ENCODE measurements at regions not wholly inside any gene's neighbourhood (a gene's known extent, or its start where the extent isn't known, plus 50 kb on each side); places are given as distances from the start of the nearest gene placed in this dataset.

DNA sequence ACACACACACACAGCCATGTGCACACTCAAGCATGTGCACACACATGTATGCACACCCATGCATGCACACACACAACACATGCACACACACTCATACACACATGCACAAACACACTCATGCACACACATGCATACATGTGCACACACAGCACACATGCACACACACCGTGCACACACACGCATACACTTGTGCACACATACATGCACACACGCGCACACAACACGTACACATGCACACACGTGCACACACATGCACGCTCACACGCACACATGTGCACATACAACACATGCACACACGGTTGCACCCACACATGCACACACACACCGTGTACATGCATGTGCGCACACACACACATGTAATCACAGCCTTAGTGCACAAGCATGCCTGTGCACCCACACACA is 230.4 kb upstream of the GSE1 start:
- no peak for TF ChIP-seq POLR2A (IDR thresholded peaks at IDR 0.05)
- TF ChIP-seq, protein P1, sequence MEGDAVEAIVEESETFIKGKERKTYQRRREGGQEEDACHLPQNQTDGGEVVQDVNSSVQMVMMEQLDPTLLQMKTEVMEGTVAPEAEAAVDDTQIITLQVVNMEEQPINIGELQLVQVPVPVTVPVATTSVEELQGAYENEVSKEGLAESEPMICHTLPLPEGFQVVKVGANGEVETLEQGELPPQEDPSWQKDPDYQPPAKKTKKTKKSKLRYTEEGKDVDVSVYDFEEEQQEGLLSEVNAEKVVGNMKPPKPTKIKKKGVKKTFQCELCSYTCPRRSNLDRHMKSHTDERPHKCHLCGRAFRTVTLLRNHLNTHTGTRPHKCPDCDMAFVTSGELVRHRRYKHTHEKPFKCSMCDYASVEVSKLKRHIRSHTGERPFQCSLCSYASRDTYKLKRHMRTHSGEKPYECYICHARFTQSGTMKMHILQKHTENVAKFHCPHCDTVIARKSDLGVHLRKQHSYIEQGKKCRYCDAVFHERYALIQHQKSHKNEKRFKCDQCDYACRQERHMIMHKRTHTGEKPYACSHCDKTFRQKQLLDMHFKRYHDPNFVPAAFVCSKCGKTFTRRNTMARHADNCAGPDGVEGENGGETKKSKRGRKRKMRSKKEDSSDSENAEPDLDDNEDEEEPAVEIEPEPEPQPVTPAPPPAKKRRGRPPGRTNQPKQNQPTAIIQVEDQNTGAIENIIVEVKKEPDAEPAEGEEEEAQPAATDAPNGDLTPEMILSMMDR (IDR thresholded peaks at IDR 0.05 in 4 of 5, conservative IDR thresholded peaks at IDR 0.05 in 1 of 5), result no peak
